HEK293 (cell line): ENCODE measurements at regions not wholly inside any gene's neighbourhood (a gene's known extent, or its start where the extent isn't known, plus 50 kb on each side); places are given as distances from the start of the nearest gene placed in this dataset.

Experiments
- CTCF ChIA-PET: fragments of 350-600 bp; formaldehyde crosslinking; extraction: SDS; loops from one replicate; lab custom pipeline; 2021; ENCODE audit warnings: antibody characterized with exemption; lab: Yijun Ruan, JAX
- POLR2A ChIA-PET: fragments of 300-600 bp; formaldehyde crosslinking; extraction: SDS; loops from one replicate; lab custom pipeline; 2020; ENCODE audit warnings: antibody characterized with exemption, inconsistent platforms; lab: Yijun Ruan, JAX
- H3K27ac ChIP-seq: fragments of 200-500 bp; sonication (Bioruptor generic); 2 replicates; pipeline ENCODE4 v1.5.1; 2014; ENCODE audit warnings: low read depth, low read length, control low read depth, inconsistent platforms; ENCODE audit errors: extremely low read depth
- H3K36me3 ChIP-seq, 2 experiments: fragments of 200-500 bp in 1 of 2; sonication (Bioruptor generic) in 1 of 2; 1 replicate in 1 of 2; 2 replicates in 1 of 2; pipeline ENCODE4 v1.5.1; 2014 to 2017; ENCODE audit warnings: inconsistent platforms in 2 of 2, low read length in 2 of 2; ENCODE audit not compliant: control insufficient read depth in 2 of 2, insufficient read depth in 1 of 2
- H3K4me1 ChIP-seq: fragments of 200-500 bp; sonication (Bioruptor generic); 2 replicates; pipeline ENCODE4 v1.5.1; 2014; ENCODE audit warnings: mild to moderate bottlenecking, low read length, inconsistent platforms; ENCODE audit not compliant: control insufficient read depth, insufficient read depth
- H3K4me3 ChIP-seq: 2 replicates; pipeline ENCODE4 v1.5.1; 2011; ENCODE audit warnings: low read depth, mild to moderate bottlenecking, control low read depth, low read length, moderate library complexity
- H3K9me3 ChIP-seq: fragments of 200-500 bp; sonication (Bioruptor generic); 2 replicates; pipeline ENCODE4 v1.5.1; 2014; ENCODE audit warnings: low read depth, low read length, inconsistent platforms; ENCODE audit not compliant: control insufficient read depth, insufficient read depth
- BCL11B ChIP-seq: fragments of 450-650 bp; formaldehyde crosslinking; IDR thresholded peaks from 2 replicates; pipeline ENCODE4 v1.5.1; 2016; ENCODE audit warnings: low read depth, missing biosample characterization, missing genetic modification characterization
- GLI2 ChIP-seq: fragments of 450-650 bp; formaldehyde crosslinking; IDR thresholded peaks from 2 replicates; pipeline ENCODE4; 2017; ENCODE audit warnings: missing biosample characterization, missing genetic modification characterization, low read depth, borderline replicate concordance
- MEIS1 ChIP-seq: sonication (generic); formaldehyde crosslinking; IDR thresholded peaks from 2 replicates; pipeline ENCODE4 v1.8.1; 2022; ENCODE audit warnings: missing genetic modification reagents, mild to moderate bottlenecking, borderline replicate concordance
- MYNN ChIP-seq: fragments of 450-650 bp; formaldehyde crosslinking; IDR thresholded peaks from 2 replicates; pipeline ENCODE4 v1.5.1; 2016; ENCODE audit warnings: missing biosample characterization, missing genetic modification characterization, borderline replicate concordance
- ZFP69B ChIP-seq: fragments of 450-650 bp; formaldehyde crosslinking; IDR thresholded peaks from 2 replicates; pipeline ENCODE4 v1.5.1; 2016; ENCODE audit warnings: missing biosample characterization, missing genetic modification characterization
- ZNF10 ChIP-seq: fragments of 450-650 bp; formaldehyde crosslinking; IDR thresholded peaks from 2 replicates; pipeline ENCODE4 v1.5.1; 2017; ENCODE audit warnings: missing biosample characterization, missing genetic modification characterization
- ZNF132 ChIP-seq: fragments of 450-650 bp; formaldehyde crosslinking; IDR thresholded peaks from 2 replicates; pipeline ENCODE4 v1.5.1; 2017; ENCODE audit warnings: missing biosample characterization, missing genetic modification characterization, borderline replicate concordance
- ZNF214 ChIP-seq: fragments of 450-650 bp; formaldehyde crosslinking; IDR thresholded peaks from 2 replicates; pipeline ENCODE4 v1.5.1; 2017; ENCODE audit warnings: missing biosample characterization, mild to moderate bottlenecking, missing genetic modification characterization, borderline replicate concordance
- ZNF221 ChIP-seq: fragments of 450-650 bp; formaldehyde crosslinking; IDR thresholded peaks from 2 replicates; pipeline ENCODE4 v1.5.1; 2017; ENCODE audit warnings: missing biosample characterization, missing genetic modification characterization, borderline replicate concordance
- ZNF223 ChIP-seq: fragments of 450-650 bp; formaldehyde crosslinking; IDR thresholded peaks from 2 replicates; pipeline ENCODE4 v1.5.1; 2016; ENCODE audit warnings: missing biosample characterization, missing genetic modification characterization
- ZNF23 ChIP-seq: fragments of 450-650 bp; formaldehyde crosslinking; IDR thresholded peaks from 2 replicates; pipeline ENCODE4 v1.5.1; 2016; ENCODE audit warnings: missing biosample characterization, missing genetic modification characterization, borderline replicate concordance
- ZNF239 ChIP-seq: fragments of 450-650 bp; formaldehyde crosslinking; IDR thresholded peaks from 2 replicates; pipeline ENCODE4 v1.5.1; 2016; ENCODE audit warnings: missing biosample characterization, missing genetic modification characterization
- ZNF335 ChIP-seq: fragments of 450-650 bp; formaldehyde crosslinking; conservative IDR thresholded peaks from 2 replicates; pipeline ENCODE4 v1.5.1; 2016; ENCODE audit warnings: missing biosample characterization, missing genetic modification characterization
- ZNF48 ChIP-seq: fragments of 450-650 bp; formaldehyde crosslinking; IDR thresholded peaks from 2 replicates; pipeline ENCODE4 v1.5.1; 2016; ENCODE audit warnings: missing biosample characterization, missing genetic modification characterization
- ZNF530 ChIP-seq: fragments of 450-650 bp; formaldehyde crosslinking; IDR thresholded peaks from 2 replicates; pipeline ENCODE4 v1.5.1; 2016; ENCODE audit warnings: low read depth, missing biosample characterization, missing genetic modification characterization
- ZNF785 ChIP-seq: fragments of 450-650 bp; formaldehyde crosslinking; IDR thresholded peaks from 2 replicates; pipeline ENCODE4 v1.5.1; 2016; ENCODE audit warnings: missing biosample characterization, missing genetic modification characterization
- TF ChIP-seq, protein P1 (sequence below): fragments of 450-650 bp; formaldehyde crosslinking; IDR thresholded peaks from 2 replicates; pipeline ENCODE4 v1.5.1; 2016; ENCODE audit warnings: missing biosample characterization, missing genetic modification characterization
- TF ChIP-seq, protein P2 (sequence below): fragments of 450-650 bp; formaldehyde crosslinking; IDR thresholded peaks from 2 replicates; pipeline ENCODE4 v1.5.1; 2016; ENCODE audit warnings: missing biosample characterization, missing genetic modification characterization
- TF ChIP-seq, protein P3 (sequence below): fragments of 450-650 bp; formaldehyde crosslinking; IDR thresholded peaks from 2 replicates; pipeline ENCODE4 v1.5.1; 2017; ENCODE audit warnings: missing biosample characterization, missing genetic modification characterization

DNA sequence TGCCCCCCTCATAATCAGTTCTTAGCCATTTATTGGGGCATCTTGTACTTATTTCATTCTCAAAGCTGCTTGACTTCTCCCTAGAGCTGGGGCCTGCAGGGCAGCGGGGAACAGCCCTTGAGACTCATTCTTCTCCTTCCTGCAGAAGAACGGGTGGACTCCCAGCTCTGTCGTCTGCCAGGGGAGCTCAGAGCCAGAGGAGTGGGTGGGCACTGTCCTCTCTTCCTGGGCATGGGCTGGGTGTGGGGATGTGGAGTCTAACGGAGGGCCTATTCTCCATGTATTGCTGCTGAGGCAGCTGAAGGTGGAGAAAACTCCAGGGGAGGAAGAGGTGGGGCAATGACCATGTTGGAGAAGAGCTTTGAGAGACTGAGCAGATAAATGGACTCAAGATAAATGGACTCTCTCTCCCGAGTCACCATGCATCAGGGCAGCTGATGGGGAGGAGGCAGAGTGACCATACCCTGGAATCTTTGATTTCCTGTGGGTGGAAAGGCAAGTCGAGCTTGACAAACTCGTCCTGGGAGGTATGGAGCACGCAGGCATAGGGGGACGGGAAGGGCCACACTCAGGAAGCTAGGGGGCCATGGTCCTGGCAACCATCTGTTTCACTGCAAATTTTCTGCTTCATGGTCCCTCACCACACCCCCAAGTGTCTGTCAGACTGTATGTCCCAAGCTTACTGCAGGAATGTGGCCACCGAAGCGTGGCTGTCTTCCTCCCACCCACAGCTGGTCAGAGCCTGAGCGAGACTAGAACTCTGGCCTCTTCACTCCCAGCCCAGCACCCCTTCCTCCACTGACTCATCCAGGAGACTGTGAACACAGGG lies 56.9 kb upstream of the ATP2B4 start:
- Histone ChIP-seq H3K27ac (no peak overlapping the region), H3K9me3 (no peaks in the 10 kb centered on the region), H3K4me3 (no peak overlapping the region), H3K36me3 (no peaks in the 10 kb centered on the region), H3K4me1 (no peaks in the 10 kb centered on the region)
- CTCF ChIA-PET: no interaction called here
- POLR2A ChIA-PET: no interaction called here
- no peak for TF ChIP-seq ZFP69B (tag by site-specific recombination)
- no peak for TF ChIP-seq ZNF221 (tag by site-specific recombination)
- TF ChIP-seq MYNN (tag by site-specific recombination): no peak
- no peak for TF ChIP-seq ZNF48 (tag by site-specific recombination)
- TF ChIP-seq ZNF335: no peak
- TF ChIP-seq MEIS1 (CRISPR knock-in tag): no peak
- TF ChIP-seq BCL11B (tag by site-specific recombination): no peak
- TF ChIP-seq, protein P1, sequence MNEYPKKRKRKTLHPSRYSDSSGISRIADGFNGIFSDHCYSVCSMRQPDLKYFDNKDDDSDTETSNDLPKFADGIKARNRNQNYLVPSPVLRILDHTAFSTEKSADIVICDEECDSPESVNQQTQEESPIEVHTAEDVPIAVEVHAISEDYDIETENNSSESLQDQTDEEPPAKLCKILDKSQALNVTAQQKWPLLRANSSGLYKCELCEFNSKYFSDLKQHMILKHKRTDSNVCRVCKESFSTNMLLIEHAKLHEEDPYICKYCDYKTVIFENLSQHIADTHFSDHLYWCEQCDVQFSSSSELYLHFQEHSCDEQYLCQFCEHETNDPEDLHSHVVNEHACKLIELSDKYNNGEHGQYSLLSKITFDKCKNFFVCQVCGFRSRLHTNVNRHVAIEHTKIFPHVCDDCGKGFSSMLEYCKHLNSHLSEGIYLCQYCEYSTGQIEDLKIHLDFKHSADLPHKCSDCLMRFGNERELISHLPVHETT (tag by site-specific recombination): no peak
- TF ChIP-seq ZNF132: no peak
- TF ChIP-seq ZNF239 (tag by site-specific recombination): no peak
- TF ChIP-seq GLI2: no peak
- no peak for TF ChIP-seq ZNF223 (tag by site-specific recombination)
- TF ChIP-seq ZNF23: no peak
- TF ChIP-seq ZNF530 (tag by site-specific recombination): no peak
- TF ChIP-seq ZNF785 (tag by site-specific recombination): no peak

DNA sequence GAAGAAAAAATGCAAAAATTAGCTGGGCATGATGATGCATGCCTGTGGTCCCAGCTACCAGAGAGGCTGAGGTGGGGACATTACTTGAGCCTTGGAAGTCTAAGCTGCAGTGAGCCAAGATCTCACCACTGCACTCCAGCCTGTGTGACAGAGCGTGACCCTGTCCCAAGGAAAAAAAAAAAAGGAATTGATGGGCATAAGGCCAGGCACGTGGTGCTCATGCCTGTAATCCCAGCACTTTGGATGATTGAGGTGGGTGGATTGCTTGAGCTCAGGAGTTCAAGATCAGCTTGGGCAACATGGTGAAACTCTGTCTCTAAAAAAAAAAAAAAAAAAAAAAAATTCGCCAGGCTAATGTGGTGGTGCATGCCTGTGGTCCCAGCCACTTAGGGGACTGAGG lies 55.8 kb upstream of the ATP2B4 start:
- TF ChIP-seq, protein P2, sequence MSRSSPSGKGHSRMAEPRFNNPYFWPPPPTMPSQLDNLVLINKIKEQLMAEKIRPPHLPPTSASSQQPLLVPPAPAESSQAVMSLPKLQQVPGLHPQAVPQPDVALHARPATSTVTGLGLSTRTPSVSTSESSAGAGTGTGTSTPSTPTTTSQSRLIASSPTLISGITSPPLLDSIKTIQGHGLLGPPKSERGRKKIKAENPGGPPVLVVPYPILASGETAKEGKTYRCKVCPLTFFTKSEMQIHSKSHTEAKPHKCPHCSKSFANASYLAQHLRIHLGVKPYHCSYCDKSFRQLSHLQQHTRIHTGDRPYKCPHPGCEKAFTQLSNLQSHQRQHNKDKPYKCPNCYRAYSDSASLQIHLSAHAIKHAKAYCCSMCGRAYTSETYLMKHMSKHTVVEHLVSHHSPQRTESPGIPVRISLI (tag by site-specific recombination): peak; percentile 64; the same call in 1 of the 2 replicates
- TF ChIP-seq ZNF214: no peak
- H3K9me3 ChIP-seq: no peaks in the 10 kb centered on the region
- CTCF ChIA-PET: no interaction called here
- POLR2A ChIA-PET: interaction anchor here (1.1 kb wide), 1 partner anchor 13 kb away, joined by 3 read pairs; no protein-coding TSS in a partner anchor
- no peaks in the 10 kb centered on the region for H3K4me1 ChIP-seq
- H3K36me3 ChIP-seq: no peaks in the 10 kb centered on the region
- no peak overlapping the region for H3K4me3 ChIP-seq
- H3K27ac ChIP-seq: no peak overlapping the region

DNA sequence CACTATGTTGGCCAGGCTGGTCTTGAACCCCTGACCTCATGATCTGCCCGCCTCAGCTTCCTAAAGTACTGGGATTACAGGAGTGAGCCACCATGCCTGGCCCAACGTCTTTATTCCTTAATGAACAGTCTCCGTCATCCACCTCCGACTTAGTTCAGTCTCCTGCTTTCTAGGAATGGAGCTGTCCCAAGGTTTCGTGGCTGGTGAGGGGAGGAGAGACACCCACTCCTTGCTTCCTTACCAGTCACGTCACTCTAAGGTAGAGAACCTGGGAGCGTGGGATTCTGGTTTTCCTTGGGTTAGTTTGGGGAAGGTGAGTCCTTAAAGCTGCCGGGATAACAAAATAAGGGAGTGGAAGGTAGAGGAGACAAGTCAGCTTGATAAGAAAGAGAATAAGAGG lies 55.0 kb upstream of the ATP2B4 start:
- CTCF ChIA-PET: interaction anchor here (1.2 to 2.0 kb wide), 2 partner anchors 67 to 84 kb away, joined by 5 to 9 read pairs; no protein-coding TSS in a partner anchor
- Histone ChIP-seq H3K27ac (no peak overlapping the region), H3K9me3 (no peaks in the 10 kb centered on the region), H3K4me3 (no peak overlapping the region), H3K4me1 (no peaks in the 10 kb centered on the region), H3K36me3 (no peaks in the 10 kb centered on the region)
- POLR2A ChIA-PET: interaction anchor here (1.1 kb wide), 1 partner anchor 13 kb away, joined by 3 read pairs; no protein-coding TSS in a partner anchor
- no peak for TF ChIP-seq ZNF10 (tag by site-specific recombination)
- TF ChIP-seq, protein P3, sequence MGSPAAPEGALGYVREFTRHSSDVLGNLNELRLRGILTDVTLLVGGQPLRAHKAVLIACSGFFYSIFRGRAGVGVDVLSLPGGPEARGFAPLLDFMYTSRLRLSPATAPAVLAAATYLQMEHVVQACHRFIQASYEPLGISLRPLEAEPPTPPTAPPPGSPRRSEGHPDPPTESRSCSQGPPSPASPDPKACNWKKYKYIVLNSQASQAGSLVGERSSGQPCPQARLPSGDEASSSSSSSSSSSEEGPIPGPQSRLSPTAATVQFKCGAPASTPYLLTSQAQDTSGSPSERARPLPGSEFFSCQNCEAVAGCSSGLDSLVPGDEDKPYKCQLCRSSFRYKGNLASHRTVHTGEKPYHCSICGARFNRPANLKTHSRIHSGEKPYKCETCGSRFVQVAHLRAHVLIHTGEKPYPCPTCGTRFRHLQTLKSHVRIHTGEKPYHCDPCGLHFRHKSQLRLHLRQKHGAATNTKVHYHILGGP (tag by site-specific recombination): peak; percentile 48; the same call in 1 of the 2 replicates
- TF ChIP-seq, all 188 proteins: peak for 1
